ENCODE measurements at regions not wholly inside any gene's neighbourhood (a gene's known extent, or its start where the extent isn't known, plus 50 kb on each side); places are given as distances from the start of the nearest gene placed in this dataset.

- Histone ChIP-seq H4K20me1 (ENCODE audit: insufficient read depth, low read length, poor library complexity, severe bottlenecking) (no peaks in the 10 kb centered on the region), H3K27me3 (ENCODE audit: insufficient read depth, low read length, poor library complexity, severe bottlenecking) (no peaks in the 10 kb centered on the region), H3K4me2 (ENCODE audit: low read depth, low read length, poor library complexity, severe bottlenecking) (no peak overlapping the region), H3F3A (ENCODE audit: low read depth) (no peaks in the 10 kb centered on the region), H3K79me2 (ENCODE audit: insufficient read depth, low read length) (no peaks in the 10 kb centered on the region), H3K9ac (ENCODE audit: low read depth, low read length, poor library complexity, severe bottlenecking) (no peak overlapping the region), H3K9me3 (ENCODE audit: insufficient read depth, low read depth, low read length) (no peaks in the 10 kb centered on the region), H3K9me2 (replicated peaks; ENCODE audit: low read depth, low read length) (no peaks in the 10 kb centered on the region), H3K36me3 (ENCODE audit: insufficient read depth, low read length) (no peaks in the 10 kb centered on the region), H2AFZ (ENCODE audit: low read length) (no peak overlapping the region), H3K4me3 (ENCODE audit: low read length, poor library complexity, severe bottlenecking) (no peak overlapping the region), H3K4me1 (ENCODE audit: insufficient read depth, low read length, poor library complexity, severe bottlenecking) (no peaks in the 10 kb centered on the region)
- no peak for TF ChIP-seq EZH2phosphoT487 (IDR thresholded peaks at IDR 0.05; ENCODE audit: borderline replicate concordance)
- no peak for TF ChIP-seq CTCF (conservative IDR thresholded peaks at IDR 0.05; ENCODE audit: low read length)
These were observed 170.9 kb downstream of the SCP2D1 start for GRCh38 chr20:18984238-18985200.

GRCh38 chr20:18985551-18985950, 172.0 kb downstream of the SCP2D1 start:
- Histone ChIP-seq H3K9me3 (ENCODE audit: insufficient read depth, low read depth, low read length) (no peaks in the 10 kb centered on the region), H3K4me2 (ENCODE audit: low read depth, low read length, poor library complexity, severe bottlenecking) (no peak overlapping the region), H3F3A (ENCODE audit: low read depth) (no peaks in the 10 kb centered on the region), H3K9me2 (replicated peaks; ENCODE audit: low read depth, low read length) (no peaks in the 10 kb centered on the region), H3K79me2 (ENCODE audit: insufficient read depth, low read length) (no peaks in the 10 kb centered on the region), H3K4me3 (ENCODE audit: low read length, poor library complexity, severe bottlenecking) (no peak overlapping the region), H3K36me3 (ENCODE audit: insufficient read depth, low read length) (no peaks in the 10 kb centered on the region), H3K9ac (ENCODE audit: low read depth, low read length, poor library complexity, severe bottlenecking) (no peak overlapping the region), H3K4me1 (ENCODE audit: insufficient read depth, low read length, poor library complexity, severe bottlenecking) (no peaks in the 10 kb centered on the region), H4K20me1 (ENCODE audit: insufficient read depth, low read length, poor library complexity, severe bottlenecking) (no peaks in the 10 kb centered on the region), H3K27me3 (ENCODE audit: insufficient read depth, low read length, poor library complexity, severe bottlenecking) (no peaks in the 10 kb centered on the region), H2AFZ (ENCODE audit: low read length) (no peak overlapping the region)
- TF ChIP-seq CTCF (conservative IDR thresholded peaks at IDR 0.05; ENCODE audit: low read length): no peak

GRCh38 chr20:18986146-18986830, 172.7 kb downstream of the SCP2D1 start:
- Histone ChIP-seq H3K79me2 (ENCODE audit: insufficient read depth, low read length) (no peaks in the 10 kb centered on the region), H3K27me3 (ENCODE audit: insufficient read depth, low read length, poor library complexity, severe bottlenecking) (no peaks in the 10 kb centered on the region), H3K4me2 (ENCODE audit: low read depth, low read length, poor library complexity, severe bottlenecking) (no peak overlapping the region), H4K20me1 (ENCODE audit: insufficient read depth, low read length, poor library complexity, severe bottlenecking) (no peaks in the 10 kb centered on the region), H2AFZ (ENCODE audit: low read length) (no peak overlapping the region), H3K4me1 (ENCODE audit: insufficient read depth, low read length, poor library complexity, severe bottlenecking) (no peaks in the 10 kb centered on the region), H3K36me3 (ENCODE audit: insufficient read depth, low read length) (no peaks in the 10 kb centered on the region), H3K9me3 (ENCODE audit: insufficient read depth, low read depth, low read length) (no peaks in the 10 kb centered on the region), H3K4me3 (ENCODE audit: low read length, poor library complexity, severe bottlenecking) (no peak overlapping the region), H3K9ac (ENCODE audit: low read depth, low read length, poor library complexity, severe bottlenecking) (no peak overlapping the region), H3K9me2 (replicated peaks; ENCODE audit: low read depth, low read length) (no peaks in the 10 kb centered on the region), H3F3A (ENCODE audit: low read depth) (no peaks in the 10 kb centered on the region)
- TF ChIP-seq CTCF (conservative IDR thresholded peaks at IDR 0.05; ENCODE audit: low read length) (no peak), EZH2phosphoT487 (IDR thresholded peaks at IDR 0.05; ENCODE audit: borderline replicate concordance) (no peak)

Data from Loucy (cell line).